ENCODE measurements at regions not wholly inside any gene's neighbourhood (a gene's known extent, or its start where the extent isn't known, plus 50 kb on each side); places are given as distances from the start of the nearest gene placed in this dataset.

GRCh38 chr21:35770101-35770945 lies 290.0 kb downstream of the SETD4 start:
- TF ChIP-seq CREB1 (IDR thresholded peaks at IDR 0.05; ENCODE audit: low read depth) = no peak
- no peak for TF ChIP-seq FOXM1 (IDR thresholded peaks at IDR 0.05; ENCODE audit: borderline replicate concordance, low read depth)
- TF ChIP-seq RAD21 (IDR thresholded peaks at IDR 0.05; ENCODE audit: low read depth) = no peak
- TF ChIP-seq TEAD4 (IDR thresholded peaks at IDR 0.05) = no peak
- TF ChIP-seq TAF1 (IDR thresholded peaks at IDR 0.05; ENCODE audit: low read depth) = no peak
- no peak for TF ChIP-seq NFIC (IDR thresholded peaks at IDR 0.05)
- TF ChIP-seq, protein P1, sequence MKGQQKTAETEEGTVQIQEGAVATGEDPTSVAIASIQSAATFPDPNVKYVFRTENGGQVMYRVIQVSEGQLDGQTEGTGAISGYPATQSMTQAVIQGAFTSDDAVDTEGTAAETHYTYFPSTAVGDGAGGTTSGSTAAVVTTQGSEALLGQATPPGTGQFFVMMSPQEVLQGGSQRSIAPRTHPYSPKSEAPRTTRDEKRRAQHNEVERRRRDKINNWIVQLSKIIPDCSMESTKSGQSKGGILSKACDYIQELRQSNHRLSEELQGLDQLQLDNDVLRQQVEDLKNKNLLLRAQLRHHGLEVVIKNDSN (IDR thresholded peaks at IDR 0.05) = no peak
- no peak for TF ChIP-seq TCF12 (IDR thresholded peaks at IDR 0.05; ENCODE audit: low read depth)
- TF ChIP-seq REST (IDR thresholded peaks at IDR 0.05; ENCODE audit: low read depth) = no peak
- no peak for TF ChIP-seq EGR1 (IDR thresholded peaks at IDR 0.05)
- no peak for TF ChIP-seq CEBPB (IDR thresholded peaks at IDR 0.05)
- TF ChIP-seq ZBTB7A (IDR thresholded peaks at IDR 0.05; ENCODE audit: low read depth) = no peak

DNA sequence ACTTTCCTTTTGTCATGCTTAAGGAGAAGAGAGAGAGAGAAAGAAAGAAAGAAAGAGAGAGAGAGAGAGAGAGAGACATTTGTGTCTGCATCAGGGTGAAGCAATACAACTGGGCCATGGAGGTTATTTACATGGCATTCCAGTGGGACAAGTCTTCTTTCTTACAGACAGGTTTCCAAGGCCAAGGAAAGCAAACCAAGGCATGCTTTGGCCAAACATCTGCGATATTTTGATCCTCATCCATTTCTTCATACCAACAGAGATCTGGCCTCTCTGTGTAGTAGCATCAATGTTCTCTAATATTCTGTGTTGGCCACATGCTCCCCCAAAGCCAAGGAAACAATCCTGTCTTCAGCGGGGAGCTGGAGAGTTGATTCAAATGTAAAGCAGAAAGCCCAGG lies 292.1 kb downstream of the SETD4 start:
- TF ChIP-seq TEAD4 (IDR thresholded peaks at IDR 0.05) = no peak
- no peak for TF ChIP-seq EGR1 (IDR thresholded peaks at IDR 0.05)
- TF ChIP-seq, protein P2, sequence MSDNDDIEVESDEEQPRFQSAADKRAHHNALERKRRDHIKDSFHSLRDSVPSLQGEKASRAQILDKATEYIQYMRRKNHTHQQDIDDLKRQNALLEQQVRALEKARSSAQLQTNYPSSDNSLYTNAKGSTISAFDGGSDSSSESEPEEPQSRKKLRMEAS (IDR thresholded peaks at IDR 0.05) = no peak
- TF ChIP-seq NFIC (IDR thresholded peaks at IDR 0.05) = no peak
- no peak for TF ChIP-seq EP300 (IDR thresholded peaks at IDR 0.05; ENCODE audit: borderline replicate concordance)
- no peak for TF ChIP-seq TCF12 (IDR thresholded peaks at IDR 0.05; ENCODE audit: low read depth)
- no peak for TF ChIP-seq ZBTB7A (IDR thresholded peaks at IDR 0.05; ENCODE audit: low read depth)
- TF ChIP-seq CEBPB (IDR thresholded peaks at IDR 0.05) = no peak
- TF ChIP-seq FOXM1 (IDR thresholded peaks at IDR 0.05; ENCODE audit: borderline replicate concordance, low read depth) = no peak

- no peak for TF ChIP-seq REST (IDR thresholded peaks at IDR 0.05; ENCODE audit: low read depth)
- TF ChIP-seq FOXM1 (IDR thresholded peaks at IDR 0.05; ENCODE audit: borderline replicate concordance, low read depth) = no peak
- TF ChIP-seq EP300 (IDR thresholded peaks at IDR 0.05; ENCODE audit: borderline replicate concordance) = no peak
- TF ChIP-seq TCF12 (IDR thresholded peaks at IDR 0.05; ENCODE audit: low read depth) = no peak
Measured at GRCh38 chr21:35764586-35764985, 295.7 kb downstream of the SETD4 start.

- TF ChIP-seq FOXM1 (IDR thresholded peaks at IDR 0.05; ENCODE audit: borderline replicate concordance, low read depth) (no peak), TCF12 (IDR thresholded peaks at IDR 0.05; ENCODE audit: low read depth) (no peak), RAD21 (IDR thresholded peaks at IDR 0.05; ENCODE audit: low read depth) (no peak), TAF1 (IDR thresholded peaks at IDR 0.05; ENCODE audit: low read depth) (no peak), CREB1 (IDR thresholded peaks at IDR 0.05; ENCODE audit: low read depth) (no peak), NFIC (IDR thresholded peaks at IDR 0.05) (no peak), REST (IDR thresholded peaks at IDR 0.05; ENCODE audit: low read depth) (no peak), EP300 (IDR thresholded peaks at IDR 0.05; ENCODE audit: borderline replicate concordance) (no peak), EGR1 (IDR thresholded peaks at IDR 0.05) (no peak), TEAD4 (IDR thresholded peaks at IDR 0.05) (no peak)
- TF ChIP-seq, protein P1 (IDR thresholded peaks at IDR 0.05) = no peak
Measured at GRCh38 chr21:35764077-35764476, 296.2 kb downstream of the SETD4 start.

DNA sequence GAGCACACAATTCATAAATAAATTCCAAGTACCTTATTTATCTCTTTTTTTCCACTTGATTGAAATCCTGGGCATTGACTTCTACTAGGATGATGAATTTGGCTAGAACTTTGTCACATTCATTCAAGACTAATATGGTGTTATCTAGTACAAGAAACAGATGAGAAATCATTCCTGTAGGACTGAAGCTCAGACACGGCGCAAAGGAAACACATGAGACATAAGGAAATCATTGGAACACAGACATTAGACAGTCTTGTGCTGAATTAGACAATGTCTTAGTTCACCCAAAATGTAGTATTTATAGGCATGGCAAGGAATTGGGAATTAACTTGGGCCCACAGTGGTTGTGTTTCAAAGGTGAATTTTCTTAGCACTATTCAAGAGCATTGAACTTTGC lies 305.7 kb downstream of the SETD4 start:
- TF ChIP-seq, protein P1 (IDR thresholded peaks at IDR 0.05) = no peak
- no peak for TF ChIP-seq FOXM1 (IDR thresholded peaks at IDR 0.05; ENCODE audit: borderline replicate concordance, low read depth)
- TF ChIP-seq RAD21 (IDR thresholded peaks at IDR 0.05; ENCODE audit: low read depth) = no peak
- no peak for TF ChIP-seq TEAD4 (IDR thresholded peaks at IDR 0.05)
- TF ChIP-seq REST (IDR thresholded peaks at IDR 0.05; ENCODE audit: low read depth) = no peak
- TF ChIP-seq TAF1 (IDR thresholded peaks at IDR 0.05; ENCODE audit: low read depth) = no peak
- TF ChIP-seq, protein P2 (IDR thresholded peaks at IDR 0.05) = no peak
- TF ChIP-seq CREB1 (IDR thresholded peaks at IDR 0.05; ENCODE audit: low read depth) = no peak
- no peak for TF ChIP-seq TCF12 (IDR thresholded peaks at IDR 0.05; ENCODE audit: low read depth)
- TF ChIP-seq YY1 (IDR thresholded peaks at IDR 0.05; ENCODE audit: low read depth) = no peak
- no peak for TF ChIP-seq EP300 (IDR thresholded peaks at IDR 0.05; ENCODE audit: borderline replicate concordance)
- TF ChIP-seq NFIC (IDR thresholded peaks at IDR 0.05) = no peak
- no peak for TF ChIP-seq EGR1 (IDR thresholded peaks at IDR 0.05)
- TF ChIP-seq ZBTB7A (IDR thresholded peaks at IDR 0.05; ENCODE audit: low read depth) = no peak
- no peak for TF ChIP-seq CEBPB (IDR thresholded peaks at IDR 0.05)

All from Ishikawa (cell line).